Stimulated activated CD8-positive, alpha-beta memory T cell treated with anti-CD3 and anti-CD28 coated beads, Interleukin-4, amount 100 ng/mL, for 48 hours (primary cell): ENCODE measurements at regions not wholly inside any gene's neighbourhood (a gene's known extent, or its start where the extent isn't known, plus 50 kb on each side); places are given as distances from the start of the nearest gene placed in this dataset.

ENCODE experiments used
- DNase-seq: peaks from one replicate; pipeline ENCODE4 v3.0.0-alpha.2; 2020

- no peak for DNase-seq
Measured at GRCh38 chr13:40123962-40124632, 468.6 kb downstream of the COG6 start.

GRCh38 chr13:40124633-40125015 is 469.2 kb downstream of the COG6 start:
- no peak for DNase-seq

- no peak for DNase-seq
Measured at GRCh38 chr13:40125336-40125735, 469.9 kb downstream of the COG6 start.

GRCh38 chr13:40126306-40127085 is 471.0 kb downstream of the COG6 start:
- DNase-seq: no peak

GRCh38 chr13:40127476-40127875 is 472.0 kb downstream of the COG6 start:
- no peak for DNase-seq

GRCh38 chr13:40127925-40128324 is 472.5 kb downstream of the COG6 start:
- no peak for DNase-seq

- no peak for DNase-seq
Measured at GRCh38 chr13:40129467-40129866, 474.0 kb downstream of the COG6 start.

GRCh38 chr13:40130871-40131636 is 475.6 kb downstream of the COG6 start:
- DNase-seq: no peak

- peak; percentile 56 for DNase-seq
Measured at GRCh38 chr13:40132249-40132648, 476.8 kb downstream of the COG6 start.

GRCh38 chr13:40136896-40137295 is 481.4 kb downstream of the COG6 start:
- DNase-seq: no peak

- DNase-seq: no peak
Measured at GRCh38 chr13:40137400-40137799, 481.9 kb downstream of the COG6 start.

- no peak for DNase-seq
Measured at GRCh38 chr13:40139896-40140520, 484.5 kb downstream of the COG6 start.

- no peak for DNase-seq
Measured at GRCh38 chr13:40141859-40142555, 486.5 kb downstream of the COG6 start.

GRCh38 chr13:40143106-40143505 is 487.6 kb downstream of the COG6 start:
- no peak for DNase-seq

- no peak for DNase-seq
Measured at GRCh38 chr13:40143559-40143958, 488.1 kb downstream of the COG6 start.

- DNase-seq: peak; percentile 51
Measured at GRCh38 chr13:40145139-40145538, 489.7 kb downstream of the COG6 start.

GRCh38 chr13:40146063-40146462 is 490.6 kb downstream of the COG6 start:
- DNase-seq: no peak

- DNase-seq: no peak
Measured at GRCh38 chr13:40146611-40147117, 491.2 kb downstream of the COG6 start.

GRCh38 chr13:40148101-40148500 is 492.6 kb downstream of the COG6 start:
- DNase-seq: no peak

- no peak for DNase-seq
Measured at GRCh38 chr13:40148742-40149141, 493.3 kb downstream of the COG6 start.

GRCh38 chr13:40149611-40150274 is 494.3 kb downstream of the COG6 start:
- DNase-seq: no peak

GRCh38 chr13:40151673-40152072 is 496.2 kb downstream of the COG6 start:
- no peak for DNase-seq
